GM10248 (cell line): ENCODE measurements at regions not wholly inside any gene's neighbourhood (a gene's known extent, or its start where the extent isn't known, plus 50 kb on each side); places are given as distances from the start of the nearest gene placed in this dataset.
"Not testable (repeated sequence)": the region's sequence is repeated elsewhere in the genome, so short reads cannot be mapped to it uniquely, and the experiment has no call there.

Experiments
- CTCF ChIA-PET: fragments of 300-600 bp; sonication (Branson Sonifier 250); formaldehyde crosslinking; extraction: SDS; loops from one replicate; lab custom pipeline; 2021; ENCODE audit warnings: antibody characterized with exemption; lab: Yijun Ruan, JAX
- POLR2A ChIA-PET: fragments of 350-650 bp; sonication (Branson Sonifier 250); formaldehyde crosslinking; extraction: SDS; loops from one replicate; lab custom pipeline; 2020; ENCODE audit warnings: antibody characterized with exemption; lab: Yijun Ruan, JAX
- DNase-seq: peaks from one replicate; pipeline ENCODE4 v3.0.0; 2012; ENCODE audit errors: extremely low spot score
- CTCF ChIP-seq: IDR thresholded peaks from 2 replicates; pipeline ENCODE4 v1.5.1; 2012; ENCODE audit warnings: mild to moderate bottlenecking, low read depth; ENCODE audit errors: extremely low read depth, missing control alignments, control extremely low read depth

- DNase-seq, result no peak
- no peak for TF ChIP-seq CTCF
- ChIA-PET POLR2A (no interaction called here), CTCF (no interaction called here)
Measured at GRCh38 chr10:34957531-34957930, 132.6 kb downstream of the CUL2 start.

- no peak for DNase-seq
- no peak for TF ChIP-seq CTCF
- ChIA-PET POLR2A (no interaction called here), CTCF (no interaction called here)
Measured at GRCh38 chr10:34956756-34957155, 133.4 kb downstream of the CUL2 start.

GRCh38 chr10:34955391-34955790, 134.8 kb downstream of the CUL2 start:
- ChIA-PET POLR2A (no interaction called here), CTCF (interaction anchor here (1.0 kb wide), 1 partner anchor 51 kb away, joined by 3 read pairs; no protein-coding TSS in a partner anchor)
- TF ChIP-seq CTCF, result no peak
- no peak for DNase-seq

GRCh38 chr10:34954142-34954541, 136.0 kb downstream of the CUL2 start:
- POLR2A ChIA-PET, result no interaction called here
- CTCF ChIA-PET, result interaction anchor here (0.9 to 1.0 kb wide), 2 partner anchors 40 to 52 kb away, joined by 3 to 4 read pairs; no protein-coding TSS in a partner anchor
- DNase-seq, result no peak
- TF ChIP-seq CTCF, result no peak

- POLR2A ChIA-PET, CTCF ChIA-PET, DNase-seq: not testable (repeated sequence)
Measured at GRCh38 chr10:34951263-34951887, 136.3 kb upstream of the PARD3 start.

- CTCF ChIA-PET, DNase-seq, POLR2A ChIA-PET: not testable (repeated sequence)
Measured at GRCh38 chr10:34945951-34946522, 130.9 kb upstream of the PARD3 start.

- POLR2A ChIA-PET, result no interaction called here
- DNase-seq, result no peak
- TF ChIP-seq CTCF, result no peak
- CTCF ChIA-PET, result no interaction called here
Measured at GRCh38 chr10:34941471-34942357, 126.6 kb upstream of the PARD3 start.
